HG03095 (cell line): ENCODE measurements at regions not wholly inside any gene's neighbourhood (a gene's known extent, or its start where the extent isn't known, plus 50 kb on each side); places are given as distances from the start of the nearest gene placed in this dataset.

Source experiments
- ATAC-seq: cut with Tn5 transposase; IDR thresholded peaks from one replicate; pipeline ENCODE4 v1.9.1; 2021; ENCODE audit warnings: moderate library complexity; ENCODE audit not compliant: unreplicated experiment

DNA sequence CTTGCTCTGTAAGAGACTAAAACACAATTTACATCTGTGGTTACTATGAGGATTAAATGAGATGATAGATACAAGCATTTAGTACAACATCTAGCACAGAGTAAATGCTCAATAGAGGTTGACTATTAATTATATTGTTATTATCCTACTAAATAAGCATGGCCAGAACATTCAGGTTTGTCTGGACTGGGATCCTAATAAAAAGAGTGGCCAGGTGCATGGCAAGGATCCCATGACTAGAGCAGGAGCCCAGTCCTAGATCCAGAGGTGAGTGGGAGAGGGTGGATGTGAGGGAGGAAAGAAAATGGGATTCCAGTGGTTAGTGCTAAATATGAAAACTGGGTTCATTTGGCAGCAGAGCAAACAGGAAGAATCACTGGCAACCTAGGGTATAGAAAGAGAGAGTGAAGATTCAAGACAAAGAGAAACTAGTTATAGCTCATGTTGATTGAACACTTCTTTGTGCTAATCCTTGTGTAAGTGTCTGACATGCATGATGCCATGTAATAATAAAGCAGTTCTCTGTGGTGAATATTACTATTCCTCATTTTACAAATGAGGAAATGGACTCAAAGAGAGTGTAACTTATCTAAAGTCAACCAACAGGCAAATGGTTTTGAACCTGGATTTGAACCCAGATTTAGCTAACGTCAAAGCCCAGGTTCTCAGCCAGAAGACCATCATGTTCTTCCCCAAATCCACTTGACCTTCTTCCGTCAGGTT lies 71.1 kb upstream of the FGGY start:
- no peak for ATAC-seq

DNA sequence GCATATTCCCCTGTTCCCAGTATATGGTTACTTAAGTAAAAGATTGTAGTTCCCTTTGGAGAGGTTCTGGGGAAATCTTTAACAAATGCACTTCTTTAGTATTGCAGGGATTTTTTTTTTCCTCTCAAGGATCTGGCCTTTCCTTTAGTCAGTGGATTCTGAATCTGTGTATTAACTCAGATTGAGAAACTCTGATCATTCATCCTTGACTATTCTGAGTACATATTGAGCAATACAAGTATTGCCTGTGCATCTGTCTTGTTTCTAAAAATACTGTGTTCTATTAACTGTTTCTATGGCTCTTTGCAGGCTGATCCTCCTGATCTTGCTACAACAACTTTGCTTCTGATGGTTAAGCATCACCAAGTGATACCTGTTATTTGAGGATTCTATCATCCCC lies 67.8 kb upstream of the FGGY start:
- no peak for ATAC-seq

DNA sequence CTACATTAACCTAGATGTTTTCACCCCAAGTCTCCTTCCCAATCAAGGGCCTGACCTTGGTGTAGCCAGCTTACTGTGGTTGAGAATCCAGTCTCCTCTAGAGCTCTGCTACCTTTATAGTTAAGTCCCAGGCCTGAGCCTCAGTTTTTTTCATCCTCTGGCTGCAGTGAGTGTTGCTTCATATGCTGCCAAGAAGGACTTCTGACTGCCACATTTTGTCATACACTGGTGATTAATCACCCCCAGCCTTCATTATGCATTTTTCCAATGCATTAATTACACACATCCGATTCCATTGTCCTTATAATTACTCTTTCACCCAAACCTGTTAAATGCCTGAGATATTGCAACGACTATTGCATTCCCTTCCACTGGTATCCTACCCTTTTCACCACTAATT lies 66.3 kb upstream of the FGGY start:
- no peak for ATAC-seq

DNA sequence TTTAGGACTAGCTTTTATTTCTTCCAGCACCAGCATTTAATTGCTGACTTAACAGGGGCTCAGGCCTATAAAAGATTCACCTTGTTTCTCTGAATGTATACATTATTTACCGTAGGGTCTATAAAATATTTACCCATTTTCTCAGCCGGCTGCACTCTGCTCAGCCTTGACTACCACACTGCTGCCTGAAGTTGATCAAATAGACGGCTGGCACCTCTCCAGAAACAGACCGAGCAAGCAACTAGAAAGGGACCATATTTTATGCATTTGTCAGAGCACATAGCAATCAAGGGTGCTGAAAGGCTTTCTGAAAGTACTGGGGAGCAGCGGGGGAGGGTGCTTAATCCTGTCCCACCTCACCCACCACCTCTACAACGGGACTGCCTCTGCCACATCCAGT lies 64.7 kb upstream of the FGGY start:
- ATAC-seq = no peak

DNA sequence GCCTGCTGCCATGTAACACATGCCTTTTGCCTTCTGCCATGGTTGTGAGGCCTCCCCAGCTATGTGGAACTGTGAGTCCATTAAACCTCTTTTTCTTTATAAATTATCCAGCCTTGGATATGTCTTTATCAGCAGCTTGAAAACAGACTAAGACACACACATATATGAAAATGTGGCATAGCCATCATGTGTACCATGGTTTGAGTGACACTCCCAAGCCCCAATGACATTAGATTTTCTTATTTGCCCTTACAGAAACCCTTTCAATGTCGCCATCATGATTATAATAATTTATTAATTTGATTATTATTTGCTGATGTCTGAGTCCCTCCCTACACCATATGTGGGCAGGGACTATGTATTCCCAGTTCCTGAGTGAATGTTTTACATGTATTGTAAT lies 63.5 kb upstream of the FGGY start:
- no peak for ATAC-seq

DNA sequence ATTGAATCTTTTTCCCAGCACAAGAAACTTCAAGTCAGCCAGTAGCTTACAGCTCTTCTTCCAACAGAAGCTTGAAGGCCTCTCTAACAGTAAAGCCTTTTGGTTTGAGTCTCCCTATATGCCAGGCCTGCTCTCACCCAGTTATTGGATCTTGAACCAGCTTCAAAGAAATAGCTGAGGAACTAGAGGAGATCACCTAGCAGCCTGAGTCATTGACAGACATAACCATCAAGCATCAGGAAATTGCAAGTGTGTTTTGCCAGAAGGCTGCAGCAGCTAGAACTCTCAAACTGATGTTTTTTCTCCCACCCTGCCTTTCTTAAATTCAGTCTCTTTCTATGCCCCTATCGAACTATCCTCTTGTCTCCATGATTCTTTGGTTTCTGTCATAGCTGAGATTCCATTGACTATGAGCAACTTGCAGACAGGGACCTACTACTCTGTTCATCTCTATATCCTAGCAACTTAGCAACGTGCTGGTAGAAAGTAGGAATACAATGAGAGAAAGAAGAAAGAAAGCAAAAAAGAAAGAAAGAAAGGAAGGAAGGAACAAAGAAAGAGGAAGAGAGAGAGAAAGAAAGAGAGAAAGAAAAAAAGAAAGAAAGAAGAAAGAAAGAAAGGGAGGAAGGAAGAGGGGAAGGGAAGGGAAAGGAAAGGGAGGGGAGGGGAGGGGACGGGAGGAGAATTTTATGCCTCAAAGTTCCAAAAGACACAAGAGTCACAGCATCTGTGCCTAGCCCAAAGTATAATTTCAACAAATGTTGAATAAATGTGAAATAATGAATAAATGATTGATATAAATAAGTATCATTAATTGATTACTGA lies 60.0 kb upstream of the FGGY start:
- no peak for ATAC-seq

DNA sequence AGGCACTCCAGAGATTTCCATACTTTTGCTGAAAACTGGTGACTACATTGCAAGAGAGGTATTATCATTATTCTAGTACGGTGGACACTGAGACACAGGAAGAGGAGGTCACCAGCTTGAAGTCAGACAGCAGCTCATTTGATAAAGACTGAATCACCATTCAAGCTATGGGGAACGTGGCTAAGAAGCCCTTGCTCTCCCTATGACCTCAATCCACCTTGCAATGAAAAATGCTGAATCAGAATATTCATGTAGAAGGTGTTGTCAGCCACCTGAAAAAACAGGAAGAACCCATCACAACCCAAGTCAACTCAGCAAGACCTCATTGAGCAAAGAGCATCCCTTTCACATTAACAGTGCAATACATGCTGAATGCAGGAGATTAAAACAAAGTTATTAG lies 59.0 kb upstream of the FGGY start:
- no peak for ATAC-seq

DNA sequence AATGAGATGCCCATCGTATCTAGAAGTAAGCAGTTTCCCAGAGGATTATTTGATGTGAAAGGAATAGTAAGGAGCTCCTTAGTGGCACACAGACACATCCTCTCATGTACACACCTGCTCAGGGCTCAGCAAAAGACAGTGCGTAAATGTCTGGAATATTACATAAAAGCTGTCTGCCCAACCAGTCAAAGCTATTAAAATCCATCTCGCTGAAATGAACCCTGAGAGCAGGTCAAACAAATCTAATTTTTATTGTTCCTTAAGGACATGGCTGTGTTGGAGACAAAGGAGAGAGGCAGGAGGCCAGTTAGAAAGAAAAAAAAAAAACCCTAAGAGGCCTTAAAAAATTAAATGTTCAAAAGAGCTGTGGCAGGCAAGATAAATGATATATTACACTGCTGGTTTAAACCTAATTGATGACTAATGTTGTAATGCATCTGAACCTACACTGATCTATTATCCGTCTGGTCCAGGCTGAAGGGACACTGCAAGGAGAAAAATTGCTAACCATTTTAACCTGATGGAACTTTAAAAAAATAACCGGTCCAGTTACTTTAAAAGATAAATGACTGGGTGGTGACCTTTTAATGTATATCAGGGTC lies 58.5 kb upstream of the FGGY start:
- ATAC-seq = no peak

DNA sequence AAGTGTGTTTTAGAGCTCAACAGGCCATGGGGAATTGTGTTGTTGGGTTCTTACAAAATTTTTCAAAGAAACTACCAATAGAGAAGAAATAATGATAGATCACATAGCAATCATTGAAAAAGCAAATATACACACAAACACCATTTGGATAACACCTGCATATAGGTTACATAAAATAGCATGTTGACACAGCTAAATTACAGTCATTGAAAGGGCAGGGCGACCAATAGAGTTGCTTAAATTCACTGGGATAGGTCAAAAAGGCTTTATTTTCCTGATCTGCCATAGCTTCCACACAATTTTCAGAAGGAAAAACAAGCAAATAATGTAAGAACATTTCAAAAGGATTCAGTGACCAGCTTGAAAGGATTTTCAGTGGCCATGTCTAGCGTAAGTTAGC lies 57.9 kb upstream of the FGGY start:
- ATAC-seq = no peak

DNA sequence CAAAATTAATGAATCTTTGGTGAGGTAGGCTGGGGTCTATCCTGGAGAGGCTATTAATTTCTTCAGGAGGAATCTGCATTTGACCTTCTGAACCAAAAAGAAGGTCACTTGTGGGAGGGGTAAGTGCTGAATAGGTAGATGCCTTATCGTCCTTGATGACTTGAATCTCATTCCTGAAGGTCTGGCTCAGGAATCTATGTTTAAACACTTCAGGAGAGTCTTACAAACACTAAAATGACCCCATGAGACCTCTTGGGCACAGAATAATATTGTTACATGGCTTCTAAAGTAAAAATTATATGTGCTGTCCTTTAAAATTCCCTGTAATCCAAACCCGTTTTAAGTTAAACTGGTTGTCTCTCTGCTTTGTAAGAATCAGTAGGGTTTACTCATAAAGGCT lies 55.0 kb upstream of the FGGY start:
- ATAC-seq = no peak

DNA sequence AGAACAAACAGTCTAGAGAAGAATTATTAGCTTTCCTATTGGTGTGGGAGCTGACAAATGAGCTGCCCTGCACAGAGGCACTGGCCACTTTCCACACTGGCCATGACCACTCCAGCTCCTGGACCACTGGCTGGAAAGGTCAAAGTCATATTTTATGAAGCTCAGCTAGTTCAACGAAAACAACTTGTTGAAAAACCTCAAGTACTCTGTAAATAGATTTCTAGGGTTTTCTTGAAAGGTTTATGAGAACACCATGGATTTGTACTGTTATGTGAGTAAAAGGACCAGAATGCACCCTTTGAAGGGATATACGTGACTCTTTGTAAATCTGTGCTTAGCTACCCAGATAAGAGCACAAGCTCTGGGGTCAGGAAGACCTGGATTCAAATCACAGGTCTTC lies 54.5 kb upstream of the FGGY start:
- no peak for ATAC-seq

DNA sequence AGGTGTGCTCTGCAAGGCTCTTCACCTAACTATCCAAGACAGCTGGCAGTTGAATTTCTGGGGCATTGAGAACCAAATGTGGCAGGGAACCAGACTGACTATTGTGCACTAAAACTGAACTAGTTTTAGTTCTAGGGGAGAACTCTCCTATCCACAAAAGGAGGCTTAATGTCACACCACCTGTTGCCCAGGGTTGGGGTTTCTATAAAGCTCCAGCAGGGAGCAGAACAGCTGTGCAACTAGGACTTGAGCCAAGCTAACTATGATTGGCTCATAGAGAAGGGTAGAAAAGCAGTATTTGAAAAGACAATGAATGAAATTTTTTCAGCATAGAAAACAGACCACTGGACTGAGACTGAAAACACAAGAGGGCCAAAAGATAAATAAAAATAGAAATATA lies 53.3 kb upstream of the FGGY start:
- no peak for ATAC-seq

DNA sequence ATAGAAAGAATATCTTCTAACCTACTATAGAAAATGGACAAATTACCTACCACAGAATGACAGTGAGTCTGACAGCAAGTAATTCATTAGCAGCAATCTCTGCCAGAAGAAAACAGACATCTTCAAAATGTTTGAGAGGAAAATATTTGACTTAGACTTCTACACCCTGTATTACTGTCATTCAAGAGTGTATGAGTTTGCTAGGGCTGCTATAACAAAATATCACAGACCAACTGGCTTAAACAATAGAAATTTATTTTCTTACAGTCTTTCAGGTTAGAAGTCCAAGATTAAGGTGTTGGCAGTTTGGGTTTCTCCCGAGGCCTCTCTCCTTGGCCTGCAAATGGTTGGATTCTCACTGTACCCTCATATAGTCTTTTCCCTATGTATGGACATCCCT lies 52.9 kb upstream of the FGGY start:
- no peak for ATAC-seq

DNA sequence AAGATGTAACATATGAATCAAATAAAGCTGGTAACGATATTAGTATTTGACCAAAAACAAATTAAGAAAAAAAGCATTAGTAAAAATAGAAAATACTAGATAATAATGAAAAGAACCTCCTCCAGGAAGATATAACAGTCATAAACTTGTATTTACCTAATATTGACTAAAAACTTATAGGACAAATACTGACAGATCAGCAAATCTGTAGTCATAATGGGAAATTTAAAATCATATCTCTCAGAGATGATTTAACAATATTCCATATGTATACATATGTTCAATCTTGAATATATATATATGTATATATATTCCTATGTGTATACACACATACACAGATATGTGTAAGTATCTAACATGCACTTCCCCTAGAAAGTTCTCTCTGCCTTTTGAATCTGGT lies 52.0 kb upstream of the FGGY start:
- no peak for ATAC-seq
